Loucy (cell line): ENCODE measurements at regions not wholly inside any gene's neighbourhood (a gene's known extent, or its start where the extent isn't known, plus 50 kb on each side); places are given as distances from the start of the nearest gene placed in this dataset.

Source experiments
- CTCF ChIP-seq: fragments of 200-600 bp; sonication (generic); conservative IDR thresholded peaks from 2 replicates; pipeline ENCODE4 v1.5.1; 2014; ENCODE audit warnings: mild to moderate bottlenecking, antibody characterized with exemption, low read length
- EZH2phosphoT487 ChIP-seq: fragments of 200-600 bp; IDR thresholded peaks from 2 replicates; pipeline ENCODE4 v1.6.1; 2018; ENCODE audit warnings: antibody characterized with exemption, mild to moderate bottlenecking, moderate library complexity, borderline replicate concordance

- TF ChIP-seq CTCF (no peak), EZH2phosphoT487 (no peak)
Observed at GRCh38 chr9:120009856-120010255, 570.1 kb downstream of the CDK5RAP2 start.
